ENCODE measurements at regions not wholly inside any gene's neighbourhood (a gene's known extent, or its start where the extent isn't known, plus 50 kb on each side); places are given as distances from the start of the nearest gene placed in this dataset.

- TF ChIP-seq CTCF (IDR thresholded peaks at IDR 0.05): no peak
- no peak for TF ChIP-seq POLR2AphosphoS5 (IDR thresholded peaks at IDR 0.05)
- no peak for TF ChIP-seq POLR2A (IDR thresholded peaks at IDR 0.05)
- TF ChIP-seq EP300 (IDR thresholded peaks at IDR 0.05): no peak
Measured at GRCh38 chr10:116006508-116006907, 266.5 kb downstream of the GFRA1 start.
